ENCODE measurements at regions not wholly inside any gene's neighbourhood (a gene's known extent, or its start where the extent isn't known, plus 50 kb on each side); places are given as distances from the start of the nearest gene placed in this dataset.
A peak's percentile ranks its signal among the peaks of the same experiment; 100 is the strongest.

GRCh38 chr11:119975561-119976152, 162.3 kb downstream of the TRIM29 start:
- Histone ChIP-seq H3K4me1 (ENCODE audit: control insufficient read depth, insufficient read depth, low read length) (peaks cover 33% of the 10 kb centered on the region), H3K36me3 (ENCODE audit: control insufficient read depth, insufficient read depth, low read length) (no peaks in the 10 kb centered on the region), H3K27ac (ENCODE audit: low read length) (peak overlapping the region; percentile 17), H3K4me3 (ENCODE audit: low read length) (no peak overlapping the region), H3K27me3 (ENCODE audit: control insufficient read depth, insufficient read depth, low read length) (peaks cover 15% of the 10 kb centered on the region), H3K9me3 (replicated peaks; ENCODE audit: control insufficient read depth, low read depth, low read length) (no peaks in the 10 kb centered on the region)
- DNase-seq, result peak; percentile 83
- 15% methylated on average over 9 of the region's 15 CpGs for WGBS (ENCODE audit: insufficient coverage)

GRCh38 chr11:119974467-119974866, 163.4 kb downstream of the TRIM29 start:
- H3K9me3 ChIP-seq (replicated peaks; ENCODE audit: control insufficient read depth, low read depth, low read length), result no peaks in the 10 kb centered on the region
- peak; percentile 84 for DNase-seq
- peaks cover 33% of the 10 kb centered on the region for H3K4me1 ChIP-seq (ENCODE audit: control insufficient read depth, insufficient read depth, low read length)
- H3K27me3 ChIP-seq (ENCODE audit: control insufficient read depth, insufficient read depth, low read length), result peaks cover 11% of the 10 kb centered on the region
- peak overlapping the region; percentile 47 for H3K27ac ChIP-seq (ENCODE audit: low read length)
- no peaks in the 10 kb centered on the region for H3K36me3 ChIP-seq (ENCODE audit: control insufficient read depth, insufficient read depth, low read length)
- no CpG with 5 or more reads among the region's 4 CpGs for WGBS (ENCODE audit: insufficient coverage)
- H3K4me3 ChIP-seq (ENCODE audit: low read length), result no peak overlapping the region

GRCh38 chr11:119974051-119974450, 163.9 kb downstream of the TRIM29 start:
- no peaks in the 10 kb centered on the region for H3K9me3 ChIP-seq (replicated peaks; ENCODE audit: control insufficient read depth, low read depth, low read length)
- H3K27me3 ChIP-seq (ENCODE audit: control insufficient read depth, insufficient read depth, low read length), result peaks cover 8% of the 10 kb centered on the region
- H3K4me1 ChIP-seq (ENCODE audit: control insufficient read depth, insufficient read depth, low read length), result peaks cover 33% of the 10 kb centered on the region
- no peak overlapping the region for H3K4me3 ChIP-seq (ENCODE audit: low read length)
- H3K36me3 ChIP-seq (ENCODE audit: control insufficient read depth, insufficient read depth, low read length), result no peaks in the 10 kb centered on the region
- WGBS (ENCODE audit: insufficient coverage), result 28% methylated on average over 4 of the region's 4 CpGs
- peak; percentile 36 for DNase-seq
- peak overlapping the region; percentile 47 for H3K27ac ChIP-seq (ENCODE audit: low read length)

GRCh38 chr11:119972281-119972680, 165.6 kb downstream of the TRIM29 start:
- H3K27me3 ChIP-seq (ENCODE audit: control insufficient read depth, insufficient read depth, low read length), result peaks cover 3% of the 10 kb centered on the region
- no peaks in the 10 kb centered on the region for H3K9me3 ChIP-seq (replicated peaks; ENCODE audit: control insufficient read depth, low read depth, low read length)
- no peak overlapping the region for H3K27ac ChIP-seq (ENCODE audit: low read length)
- DNase-seq, result no peak
- H3K4me1 ChIP-seq (ENCODE audit: control insufficient read depth, insufficient read depth, low read length), result peaks cover 31% of the 10 kb centered on the region
- H3K4me3 ChIP-seq (ENCODE audit: low read length), result no peak overlapping the region
- 83% methylated on average over 2 of the region's 2 CpGs for WGBS (ENCODE audit: insufficient coverage)
- no peaks in the 10 kb centered on the region for H3K36me3 ChIP-seq (ENCODE audit: control insufficient read depth, insufficient read depth, low read length)

GRCh38 chr11:119970555-119971304, 167.2 kb downstream of the TRIM29 start:
- WGBS (ENCODE audit: insufficient coverage), result 77% methylated on average over 13 of the region's 15 CpGs
- H3K36me3 ChIP-seq (ENCODE audit: control insufficient read depth, insufficient read depth, low read length), result no peaks in the 10 kb centered on the region
- no peak overlapping the region for H3K4me3 ChIP-seq (ENCODE audit: low read length)
- H3K27ac ChIP-seq (ENCODE audit: low read length), result no peak overlapping the region
- H3K4me1 ChIP-seq (ENCODE audit: control insufficient read depth, insufficient read depth, low read length), result peaks cover 25% of the 10 kb centered on the region
- H3K9me3 ChIP-seq (replicated peaks; ENCODE audit: control insufficient read depth, low read depth, low read length), result no peaks in the 10 kb centered on the region
- DNase-seq, result no peak
- peaks cover 3% of the 10 kb centered on the region for H3K27me3 ChIP-seq (ENCODE audit: control insufficient read depth, insufficient read depth, low read length)

- H3K4me1 ChIP-seq (ENCODE audit: control insufficient read depth, insufficient read depth, low read length), result peaks cover 4% of the 10 kb centered on the region
- H3K4me3 ChIP-seq (ENCODE audit: low read length), result no peak overlapping the region
- DNase-seq, result peak; percentile 37
- WGBS (ENCODE audit: insufficient coverage), result 48% methylated on average over 3 of the region's 8 CpGs
- no peaks in the 10 kb centered on the region for H3K36me3 ChIP-seq (ENCODE audit: control insufficient read depth, insufficient read depth, low read length)
- H3K27ac ChIP-seq (ENCODE audit: low read length), result no peak overlapping the region
- H3K27me3 ChIP-seq (ENCODE audit: control insufficient read depth, insufficient read depth, low read length), result peaks cover 9% of the 10 kb centered on the region
- no peaks in the 10 kb centered on the region for H3K9me3 ChIP-seq (replicated peaks; ENCODE audit: control insufficient read depth, low read depth, low read length)
Measured at GRCh38 chr11:119964136-119965025, 173.5 kb downstream of the TRIM29 start.

GRCh38 chr11:119957951-119958350, 180.0 kb downstream of the TRIM29 start:
- no peak overlapping the region for H3K4me3 ChIP-seq (ENCODE audit: low read length)
- DNase-seq, result no peak
- H3K27me3 ChIP-seq (ENCODE audit: control insufficient read depth, insufficient read depth, low read length), result peaks cover 6% of the 10 kb centered on the region
- H3K36me3 ChIP-seq (ENCODE audit: control insufficient read depth, insufficient read depth, low read length), result no peaks in the 10 kb centered on the region
- H3K4me1 ChIP-seq (ENCODE audit: control insufficient read depth, insufficient read depth, low read length), result no peaks in the 10 kb centered on the region
- no CpG with 5 or more reads among the region's 2 CpGs for WGBS (ENCODE audit: insufficient coverage)
- no peak overlapping the region for H3K27ac ChIP-seq (ENCODE audit: low read length)
- H3K9me3 ChIP-seq (replicated peaks; ENCODE audit: control insufficient read depth, low read depth, low read length), result no peaks in the 10 kb centered on the region

GRCh38 chr11:119952441-119952840, 185.5 kb downstream of the TRIM29 start:
- no peaks in the 10 kb centered on the region for H3K9me3 ChIP-seq (replicated peaks; ENCODE audit: control insufficient read depth, low read depth, low read length)
- H3K4me3 ChIP-seq (ENCODE audit: low read length), result no peak overlapping the region
- no peak overlapping the region for H3K27ac ChIP-seq (ENCODE audit: low read length)
- DNase-seq, result no peak
- H3K36me3 ChIP-seq (ENCODE audit: control insufficient read depth, insufficient read depth, low read length), result no peaks in the 10 kb centered on the region
- H3K27me3 ChIP-seq (ENCODE audit: control insufficient read depth, insufficient read depth, low read length), result peaks cover 7% of the 10 kb centered on the region
- WGBS (ENCODE audit: insufficient coverage), result 71% methylated on average over 6 of the region's 6 CpGs
- H3K4me1 ChIP-seq (ENCODE audit: control insufficient read depth, insufficient read depth, low read length), result no peaks in the 10 kb centered on the region

- Histone ChIP-seq H3K27ac (ENCODE audit: low read length) (no peak overlapping the region), H3K9me3 (replicated peaks; ENCODE audit: control insufficient read depth, low read depth, low read length) (no peaks in the 10 kb centered on the region), H3K4me1 (ENCODE audit: control insufficient read depth, insufficient read depth, low read length) (peaks cover 6% of the 10 kb centered on the region), H3K36me3 (ENCODE audit: control insufficient read depth, insufficient read depth, low read length) (no peaks in the 10 kb centered on the region), H3K4me3 (ENCODE audit: low read length) (no peak overlapping the region), H3K27me3 (ENCODE audit: control insufficient read depth, insufficient read depth, low read length) (peaks cover 2% of the 10 kb centered on the region)
- no peak for DNase-seq
- 57% methylated on average over 1 of the region's 5 CpGs for WGBS (ENCODE audit: insufficient coverage)
Measured at GRCh38 chr11:119943298-119943655, 194.6 kb downstream of the TRIM29 start.

All from muscle of leg (tissue), 3 donors.